SU-DHL-6 (cell line): ENCODE measurements at regions not wholly inside any gene's neighbourhood (a gene's known extent, or its start where the extent isn't known, plus 50 kb on each side); places are given as distances from the start of the nearest gene placed in this dataset.
"Not testable (repeated sequence)": the region's sequence is repeated elsewhere in the genome, so short reads cannot be mapped to it uniquely, and the experiment has no call there.

ENCODE experiments used
- EZH2phosphoT487 ChIP-seq: fragments of 200-600 bp; sonication (generic), shearing (Covaris generic); conservative IDR thresholded peaks from 2 replicates; pipeline ENCODE4 v1.6.1; 2018; ENCODE audit warnings: mild to moderate bottlenecking, antibody characterized with exemption, low read length, moderate library complexity, mixed read lengths
- TF ChIP-seq, protein P1 (sequence below): fragments of 200-600 bp; sonication (generic); IDR thresholded peaks from one replicate; pipeline ENCODE4 v1.5.1; 2017; ENCODE audit warnings: antibody characterized with exemption, mild to moderate bottlenecking, low read length, moderate library complexity; ENCODE audit not compliant: insufficient read depth, poor library complexity, severe bottlenecking

DNA sequence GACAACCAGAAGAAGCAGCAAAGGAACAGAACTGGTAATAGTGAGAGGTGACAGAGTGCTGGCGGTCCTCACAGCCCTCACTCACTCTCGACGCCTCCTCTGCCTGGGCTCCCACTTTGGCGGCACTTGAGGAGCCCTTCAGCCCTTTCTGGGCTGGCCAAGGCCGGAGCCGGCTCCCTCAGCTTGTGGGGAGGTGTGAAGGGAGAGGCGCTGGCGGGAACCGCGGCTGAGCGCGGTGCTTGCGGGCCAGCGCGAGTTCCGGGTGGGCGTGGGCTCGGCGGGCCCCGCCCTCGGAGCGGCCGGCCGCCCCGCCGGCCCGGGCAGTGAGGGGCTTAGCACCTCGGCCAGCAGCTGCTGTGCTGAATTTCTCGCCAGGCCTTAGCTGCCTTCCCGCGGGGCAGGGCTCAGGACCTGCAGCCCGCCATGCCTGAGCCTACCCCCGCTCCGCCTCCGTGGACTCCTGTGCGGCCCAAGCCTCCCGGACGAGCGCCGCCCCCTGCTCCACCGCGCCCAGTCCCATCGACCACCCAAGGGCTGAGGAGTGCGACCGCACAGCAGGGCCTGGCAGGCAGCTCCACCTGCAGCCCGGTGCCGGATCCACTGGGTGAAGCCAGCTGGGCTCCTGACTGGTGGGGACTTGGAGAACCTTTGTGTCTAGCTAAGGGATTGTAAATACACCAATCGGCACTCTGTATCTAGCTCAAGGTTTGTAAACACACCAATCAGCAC, 366.0 kb downstream of the DNAH5 start:
- TF ChIP-seq, protein P1, sequence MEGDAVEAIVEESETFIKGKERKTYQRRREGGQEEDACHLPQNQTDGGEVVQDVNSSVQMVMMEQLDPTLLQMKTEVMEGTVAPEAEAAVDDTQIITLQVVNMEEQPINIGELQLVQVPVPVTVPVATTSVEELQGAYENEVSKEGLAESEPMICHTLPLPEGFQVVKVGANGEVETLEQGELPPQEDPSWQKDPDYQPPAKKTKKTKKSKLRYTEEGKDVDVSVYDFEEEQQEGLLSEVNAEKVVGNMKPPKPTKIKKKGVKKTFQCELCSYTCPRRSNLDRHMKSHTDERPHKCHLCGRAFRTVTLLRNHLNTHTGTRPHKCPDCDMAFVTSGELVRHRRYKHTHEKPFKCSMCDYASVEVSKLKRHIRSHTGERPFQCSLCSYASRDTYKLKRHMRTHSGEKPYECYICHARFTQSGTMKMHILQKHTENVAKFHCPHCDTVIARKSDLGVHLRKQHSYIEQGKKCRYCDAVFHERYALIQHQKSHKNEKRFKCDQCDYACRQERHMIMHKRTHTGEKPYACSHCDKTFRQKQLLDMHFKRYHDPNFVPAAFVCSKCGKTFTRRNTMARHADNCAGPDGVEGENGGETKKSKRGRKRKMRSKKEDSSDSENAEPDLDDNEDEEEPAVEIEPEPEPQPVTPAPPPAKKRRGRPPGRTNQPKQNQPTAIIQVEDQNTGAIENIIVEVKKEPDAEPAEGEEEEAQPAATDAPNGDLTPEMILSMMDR, result not testable (repeated sequence)
- TF ChIP-seq EZH2phosphoT487, result not testable (repeated sequence)
